Mucosa of descending colon (tissue), 3 donors: ENCODE measurements at regions not wholly inside any gene's neighbourhood (a gene's known extent, or its start where the extent isn't known, plus 50 kb on each side); places are given as distances from the start of the nearest gene placed in this dataset.

Experiments used
- ATAC-seq: fragments of 200-7000 bp; cut with Tn5 transposase; one replicate; pipeline ENCODE4 v1.9.1; 2020; ENCODE audit warnings: mild to moderate bottlenecking, moderate library complexity
- DNase-seq, 3 donors: peaks; one replicate each; pipeline ENCODE4 v3.0.0-alpha.2; 2020
- H3K36me3 ChIP-seq: fragments of 200-600 bp; one replicate; pipeline ENCODE4 v1.8.0; 2021; ENCODE audit warnings: low read depth, mild to moderate bottlenecking
- H3K4me1 ChIP-seq: fragments of 200-600 bp; one replicate; pipeline ENCODE4 v1.8.0; 2021; ENCODE audit warnings: low read depth, mild to moderate bottlenecking
- H3K4me3 ChIP-seq: fragments of 200-600 bp; one replicate; pipeline ENCODE4 v1.8.0; 2021; ENCODE audit warnings: mild to moderate bottlenecking
- H3K9me3 ChIP-seq: fragments of 200-600 bp; one replicate; pipeline ENCODE4 v1.8.0; 2021; ENCODE audit warnings: mild to moderate bottlenecking
- intact Hi-C, 2 donors: fragments of 100-400 bp; cut with DNase I in 1 of 2; cut with micrococcal nuclease in 1 of 2; formaldehyde crosslinking; loops; one replicate each; pipeline versions ENCODE4 v1.11.0 to v1.11.1; 2022; cut with DNase I, micrococcal nuclease
- TF ChIP-seq, protein P1 (sequence below): fragments of 200-600 bp; IDR thresholded peaks from one replicate; pipeline ENCODE4 v1.8.0; 2022; ENCODE audit warnings: antibody characterized with exemption, mild to moderate bottlenecking
- donor health status: DM: no; HTN: no; CAD: no; lungs with moderate emphysema.
- donor health status: DM: no; HTN: no; CAD: no.
- donor health status: DM: no; HTN: yes; CAD: no.

GRCh38 chr5:170441393-170441784, 52.2 kb upstream of the KCNMB1 start:
- no peaks in the 10 kb centered on the region for H3K36me3 ChIP-seq
- TF ChIP-seq, protein P1, sequence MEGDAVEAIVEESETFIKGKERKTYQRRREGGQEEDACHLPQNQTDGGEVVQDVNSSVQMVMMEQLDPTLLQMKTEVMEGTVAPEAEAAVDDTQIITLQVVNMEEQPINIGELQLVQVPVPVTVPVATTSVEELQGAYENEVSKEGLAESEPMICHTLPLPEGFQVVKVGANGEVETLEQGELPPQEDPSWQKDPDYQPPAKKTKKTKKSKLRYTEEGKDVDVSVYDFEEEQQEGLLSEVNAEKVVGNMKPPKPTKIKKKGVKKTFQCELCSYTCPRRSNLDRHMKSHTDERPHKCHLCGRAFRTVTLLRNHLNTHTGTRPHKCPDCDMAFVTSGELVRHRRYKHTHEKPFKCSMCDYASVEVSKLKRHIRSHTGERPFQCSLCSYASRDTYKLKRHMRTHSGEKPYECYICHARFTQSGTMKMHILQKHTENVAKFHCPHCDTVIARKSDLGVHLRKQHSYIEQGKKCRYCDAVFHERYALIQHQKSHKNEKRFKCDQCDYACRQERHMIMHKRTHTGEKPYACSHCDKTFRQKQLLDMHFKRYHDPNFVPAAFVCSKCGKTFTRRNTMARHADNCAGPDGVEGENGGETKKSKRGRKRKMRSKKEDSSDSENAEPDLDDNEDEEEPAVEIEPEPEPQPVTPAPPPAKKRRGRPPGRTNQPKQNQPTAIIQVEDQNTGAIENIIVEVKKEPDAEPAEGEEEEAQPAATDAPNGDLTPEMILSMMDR = no peak
- ATAC-seq = no peak
- intact Hi-C loops = no loop called here
- no peaks in the 10 kb centered on the region for H3K9me3 ChIP-seq
- H3K4me3 ChIP-seq = no peak overlapping the region
- no peak for DNase-seq
- no peaks in the 10 kb centered on the region for H3K4me1 ChIP-seq

- H3K4me1 ChIP-seq = no peaks in the 10 kb centered on the region
- intact Hi-C loops = no loop called here
- ATAC-seq (no peak), DNase-seq (no peak)
- no peaks in the 10 kb centered on the region for H3K9me3 ChIP-seq
- H3K36me3 ChIP-seq = no peaks in the 10 kb centered on the region
- no peak overlapping the region for H3K4me3 ChIP-seq
- TF ChIP-seq, protein P1 = no peak
Observed at GRCh38 chr5:170440771-170441392, 51.7 kb upstream of the KCNMB1 start.

GRCh38 chr5:170439944-170440269, 50.7 kb upstream of the KCNMB1 start:
- TF ChIP-seq, protein P1 = no peak
- DNase-seq = no peak
- intact Hi-C loops = loop anchor here (5.0 to 10.0 kb wide), 2 partner anchors 185 to 187 kb away; no protein-coding TSS in a partner anchor
- no peak overlapping the region for H3K4me3 ChIP-seq
- no peaks in the 10 kb centered on the region for H3K36me3 ChIP-seq
- H3K4me1 ChIP-seq = no peaks in the 10 kb centered on the region
- no peaks in the 10 kb centered on the region for H3K9me3 ChIP-seq
- no peak for ATAC-seq

- ATAC-seq = no peak
- H3K4me1 ChIP-seq = no peaks in the 10 kb centered on the region
- H3K9me3 ChIP-seq = no peaks in the 10 kb centered on the region
- TF ChIP-seq, protein P1 = no peak
- intact Hi-C loops = loop anchor here (5.0 to 10.0 kb wide), 2 partner anchors 185 to 188 kb away; no protein-coding TSS in a partner anchor
- no peaks in the 10 kb centered on the region for H3K36me3 ChIP-seq
- no peak overlapping the region for H3K4me3 ChIP-seq
- no peak for DNase-seq
Observed at GRCh38 chr5:170439223-170439943, 50.2 kb upstream of the KCNMB1 start.
